Neural cell (in vitro differentiated cells): ENCODE measurements at regions not wholly inside any gene's neighbourhood (a gene's known extent, or its start where the extent isn't known, plus 50 kb on each side); places are given as distances from the start of the nearest gene placed in this dataset.

ENCODE experiments used
- H2AFZ ChIP-seq: fragments of 200-600, 300-800 bp; sonication (generic), shearing (Covaris generic); 2 replicates; pipeline ENCODE4 v1.6.0; 2014; ENCODE audit warnings: low read depth, mild to moderate bottlenecking, antibody characterized with exemption, low read length, moderate library complexity
- H3F3A ChIP-seq: fragments of 200-600 bp; shearing (Covaris generic); 2 replicates; pipeline ENCODE4 v1.6.1; 2016; ENCODE audit warnings: mild to moderate bottlenecking, moderate library complexity, mixed read lengths, antibody characterized with exemption, low read length; ENCODE audit not compliant: insufficient read depth, poor library complexity, severe bottlenecking
- H3K27ac ChIP-seq: fragments of 200-600, 300-800 bp; sonication (generic), shearing (Covaris generic); 2 replicates; pipeline ENCODE4 v1.5.1; 2014; ENCODE audit warnings: mild to moderate bottlenecking, low read length, moderate library complexity
- H3K27me3 ChIP-seq: fragments of 300-800, 200-600 bp; sonication (generic), shearing (Covaris generic); 2 replicates; pipeline ENCODE4 v1.6.0; 2014; ENCODE audit warnings: mild to moderate bottlenecking, low read depth, low read length, moderate library complexity; ENCODE audit not compliant: insufficient read depth
- H3K36me3 ChIP-seq: fragments of 300-800, 200-600 bp; sonication (generic), shearing (Covaris generic); 2 replicates; pipeline ENCODE4 v1.5.1; 2014; ENCODE audit warnings: mild to moderate bottlenecking, antibody characterized with exemption, low read length, moderate library complexity; ENCODE audit not compliant: insufficient read depth
- H3K4me2 ChIP-seq: fragments of 300-800, 200-600 bp; sonication (generic), shearing (Covaris generic); 2 replicates; pipeline ENCODE4 v1.6.0; 2014; ENCODE audit warnings: mild to moderate bottlenecking, low read length
- H3K4me3 ChIP-seq: fragments of 300-800, 200-600 bp; sonication (generic), shearing (Covaris generic); 2 replicates; pipeline ENCODE4 v1.5.1; 2014; ENCODE audit warnings: mild to moderate bottlenecking, low read length, moderate library complexity
- H3K79me2 ChIP-seq: fragments of 200-600 bp; shearing (Covaris generic); replicated peaks from 2 replicates; pipeline ENCODE4 v1.6.0; 2014; ENCODE audit warnings: mild to moderate bottlenecking, low read length, moderate library complexity; ENCODE audit not compliant: insufficient read depth
- H3K9ac ChIP-seq: fragments of 300-800, 200-600 bp; sonication (generic), shearing (Covaris generic); 2 replicates; pipeline ENCODE4 v1.6.1; 2016; ENCODE audit warnings: mild to moderate bottlenecking, low read length, mixed read lengths
- H3K9me2 ChIP-seq: fragments of 200-600 bp; shearing (Covaris generic); 2 replicates; pipeline ENCODE4 v1.6.1; 2016; ENCODE audit warnings: mild to moderate bottlenecking, low read length, mixed read lengths; ENCODE audit not compliant: insufficient read depth
- H3K9me3 ChIP-seq: fragments of 200-600, 300-800 bp; sonication (generic), shearing (Covaris generic); 2 replicates; pipeline ENCODE4 v1.6.1; 2016; ENCODE audit warnings: mild to moderate bottlenecking, mixed run types, low read length, moderate library complexity, mixed read lengths
- H4K20me1 ChIP-seq: fragments of 200-600 bp; shearing (Covaris generic); 2 replicates; pipeline ENCODE4 v1.6.1; 2016; ENCODE audit warnings: mild to moderate bottlenecking, mixed run types; ENCODE audit not compliant: insufficient read depth
- CTCF ChIP-seq: fragments of 450-650 bp; IDR thresholded peaks from 2 replicates; pipeline ENCODE4 v1.5.1; 2014; ENCODE audit warnings: antibody characterized with exemption, mild to moderate bottlenecking, moderate library complexity; ENCODE audit not compliant: poor library complexity, severe bottlenecking
- EP300 ChIP-seq: fragments of 450-650 bp; conservative IDR thresholded peaks from 2 replicates; pipeline ENCODE4 v1.6.1; 2014; ENCODE audit warnings: antibody characterized with exemption, mild to moderate bottlenecking, moderate library complexity; ENCODE audit not compliant: poor library complexity, severe bottlenecking
- EZH2 ChIP-seq: fragments of 200-600, 300-800 bp; shearing (Covaris generic), sonication (generic); IDR thresholded peaks from 2 replicates; pipeline ENCODE4 v1.6.1; 2014; ENCODE audit warnings: antibody characterized with exemption, low read length, borderline replicate concordance, mild to moderate bottlenecking; ENCODE audit not compliant: insufficient read depth, poor library complexity, severe bottlenecking
- MXI1 ChIP-seq: fragments of 450-650 bp; conservative IDR thresholded peaks from 2 replicates; pipeline ENCODE4 v1.6.1; 2014; ENCODE audit warnings: antibody characterized with exemption, mild to moderate bottlenecking; ENCODE audit not compliant: poor library complexity, severe bottlenecking
- POLR2AphosphoS5 ChIP-seq: IDR thresholded peaks from 2 replicates; pipeline ENCODE4 v1.6.1; 2012
- RAD21 ChIP-seq: fragments of 450-650 bp; conservative IDR thresholded peaks from 2 replicates; pipeline ENCODE4 v1.6.1; 2014; ENCODE audit warnings: antibody characterized with exemption, mild to moderate bottlenecking, moderate library complexity
- SMC3 ChIP-seq: fragments of 450-650 bp; conservative IDR thresholded peaks from 2 replicates; pipeline ENCODE4 v1.6.1; 2014; ENCODE audit warnings: antibody characterized with exemption, mild to moderate bottlenecking, moderate library complexity; ENCODE audit not compliant: poor library complexity
- TAF1 ChIP-seq: IDR thresholded peaks from 2 replicates; pipeline ENCODE4 v1.6.1; 2012; ENCODE audit warnings: low read depth
- TF ChIP-seq, protein P1 (sequence below): IDR thresholded peaks from 2 replicates; pipeline ENCODE4 v1.6.1; 2012; ENCODE audit warnings: borderline replicate concordance

DNA sequence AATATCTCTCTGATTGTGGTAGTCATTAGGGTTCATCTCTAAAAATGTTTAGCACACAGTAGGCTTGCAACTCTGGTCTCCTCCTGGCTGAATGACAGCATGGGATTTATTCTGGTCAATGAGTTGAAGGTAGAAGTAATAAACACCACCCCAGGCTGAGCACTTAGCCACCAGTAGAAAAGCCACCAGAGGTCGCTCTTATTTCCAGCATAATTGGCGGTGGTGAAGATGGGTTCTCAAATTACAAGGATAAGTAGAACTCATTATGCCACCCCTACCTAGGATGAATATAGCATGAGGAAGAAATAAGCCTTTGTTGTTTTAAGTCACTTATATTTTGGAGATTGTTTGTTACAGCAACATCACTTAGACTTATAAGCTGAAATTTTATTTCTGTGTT is 302.7 kb downstream of the GPM6A start:
- no peak overlapping the region for H3K9ac ChIP-seq
- H3F3A ChIP-seq = no peaks in the 10 kb centered on the region
- H3K27ac ChIP-seq = no peak overlapping the region
- H2AFZ ChIP-seq = no peak overlapping the region
- no peaks in the 10 kb centered on the region for H3K9me2 ChIP-seq
- H3K79me2 ChIP-seq = no peaks in the 10 kb centered on the region
- no peaks in the 10 kb centered on the region for H3K27me3 ChIP-seq
- no peaks in the 10 kb centered on the region for H3K9me3 ChIP-seq
- H3K4me2 ChIP-seq = no peak overlapping the region
- H3K4me3 ChIP-seq = no peak overlapping the region
- no peaks in the 10 kb centered on the region for H3K36me3 ChIP-seq
- no peaks in the 10 kb centered on the region for H4K20me1 ChIP-seq
- TF ChIP-seq SMC3 (no peak), EP300 (no peak), MXI1 (no peak)
- TF ChIP-seq, protein P1, sequence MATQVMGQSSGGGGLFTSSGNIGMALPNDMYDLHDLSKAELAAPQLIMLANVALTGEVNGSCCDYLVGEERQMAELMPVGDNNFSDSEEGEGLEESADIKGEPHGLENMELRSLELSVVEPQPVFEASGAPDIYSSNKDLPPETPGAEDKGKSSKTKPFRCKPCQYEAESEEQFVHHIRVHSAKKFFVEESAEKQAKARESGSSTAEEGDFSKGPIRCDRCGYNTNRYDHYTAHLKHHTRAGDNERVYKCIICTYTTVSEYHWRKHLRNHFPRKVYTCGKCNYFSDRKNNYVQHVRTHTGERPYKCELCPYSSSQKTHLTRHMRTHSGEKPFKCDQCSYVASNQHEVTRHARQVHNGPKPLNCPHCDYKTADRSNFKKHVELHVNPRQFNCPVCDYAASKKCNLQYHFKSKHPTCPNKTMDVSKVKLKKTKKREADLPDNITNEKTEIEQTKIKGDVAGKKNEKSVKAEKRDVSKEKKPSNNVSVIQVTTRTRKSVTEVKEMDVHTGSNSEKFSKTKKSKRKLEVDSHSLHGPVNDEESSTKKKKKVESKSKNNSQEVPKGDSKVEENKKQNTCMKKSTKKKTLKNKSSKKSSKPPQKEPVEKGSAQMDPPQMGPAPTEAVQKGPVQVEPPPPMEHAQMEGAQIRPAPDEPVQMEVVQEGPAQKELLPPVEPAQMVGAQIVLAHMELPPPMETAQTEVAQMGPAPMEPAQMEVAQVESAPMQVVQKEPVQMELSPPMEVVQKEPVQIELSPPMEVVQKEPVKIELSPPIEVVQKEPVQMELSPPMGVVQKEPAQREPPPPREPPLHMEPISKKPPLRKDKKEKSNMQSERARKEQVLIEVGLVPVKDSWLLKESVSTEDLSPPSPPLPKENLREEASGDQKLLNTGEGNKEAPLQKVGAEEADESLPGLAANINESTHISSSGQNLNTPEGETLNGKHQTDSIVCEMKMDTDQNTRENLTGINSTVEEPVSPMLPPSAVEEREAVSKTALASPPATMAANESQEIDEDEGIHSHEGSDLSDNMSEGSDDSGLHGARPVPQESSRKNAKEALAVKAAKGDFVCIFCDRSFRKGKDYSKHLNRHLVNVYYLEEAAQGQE = no peak

- H3K4me2 ChIP-seq = no peak overlapping the region
Observed at GRCh38 chr4:175511861-175512260, 300.2 kb downstream of the GPM6A start.

More at GRCh38 chr4:175511861-175512260, 300.2 kb downstream of the GPM6A start:
- Histone ChIP-seq H4K20me1 (no peaks in the 10 kb centered on the region), H3K9me2 (no peaks in the 10 kb centered on the region), H3K4me3 (no peak overlapping the region), H3K9ac (no peak overlapping the region), H3K79me2 (no peaks in the 10 kb centered on the region), H3K9me3 (no peaks in the 10 kb centered on the region), H3K27ac (no peak overlapping the region), H2AFZ (no peak overlapping the region), H3K27me3 (no peaks in the 10 kb centered on the region), H3F3A (no peaks in the 10 kb centered on the region), H3K36me3 (no peaks in the 10 kb centered on the region)
- TF ChIP-seq POLR2AphosphoS5 (no peak), MXI1 (no peak), CTCF (no peak), EP300 (no peak), RAD21 (no peak), TAF1 (no peak), EZH2 (no peak), SMC3 (no peak)
- TF ChIP-seq, protein P1 = no peak
